GM23338 (cell line): ENCODE measurements at regions not wholly inside any gene's neighbourhood (a gene's known extent, or its start where the extent isn't known, plus 50 kb on each side); places are given as distances from the start of the nearest gene placed in this dataset.

ENCODE experiments used
- ATAC-seq: fragments of 200-7000 bp; cut with Tn5 transposase; 3 replicates; pipeline ENCODE4 v1.9.1; 2020
- DNase-seq: peaks from one replicate; pipeline ENCODE4 v3.0.0-alpha.2; 2015; ENCODE audit warnings: low spot score
- H2AFZ ChIP-seq: fragments of 200-600 bp; sonication (generic); 2 replicates; pipeline ENCODE4 v1.8.0; 2016; ENCODE audit warnings: antibody characterized with exemption, mild to moderate bottlenecking, moderate library complexity
- H3F3A ChIP-seq: fragments of 200-600 bp; sonication (generic); replicated peaks from 2 replicates; pipeline ENCODE4 v1.8.0; 2017; ENCODE audit warnings: antibody characterized with exemption, mixed run types, low read depth
- H3K27ac ChIP-seq: fragments of 200-600 bp; sonication (generic); 2 replicates; pipeline ENCODE4 v1.6.1; 2016; ENCODE audit warnings: low read depth
- H3K27me3 ChIP-seq: fragments of 200-600 bp; sonication (generic); 2 replicates; pipeline ENCODE4 v1.8.0; 2016; ENCODE audit warnings: mild to moderate bottlenecking, mixed run types, moderate library complexity; ENCODE audit not compliant: insufficient read depth
- H3K36me3 ChIP-seq: fragments of 200-600 bp; sonication (generic); 2 replicates; pipeline ENCODE4 v1.8.0; 2016; ENCODE audit warnings: mild to moderate bottlenecking; ENCODE audit not compliant: insufficient read depth
- H3K4me1 ChIP-seq: fragments of 200-600 bp; sonication (generic); 2 replicates; pipeline ENCODE4 v1.8.0; 2016; ENCODE audit warnings: mild to moderate bottlenecking, moderate library complexity; ENCODE audit not compliant: insufficient read depth
- H3K4me2 ChIP-seq: fragments of 200-600 bp; sonication (generic); 2 replicates; pipeline ENCODE4 v1.7.1; 2017; ENCODE audit warnings: mixed run types
- H3K4me3 ChIP-seq: fragments of 200-600 bp; sonication (generic); 2 replicates; pipeline ENCODE4 v1.6.1; 2016; ENCODE audit warnings: mixed run types
- H3K79me2 ChIP-seq: fragments of 200-600 bp; sonication (generic); replicated peaks from 2 replicates; pipeline ENCODE4 v1.8.0; 2017; ENCODE audit warnings: mild to moderate bottlenecking; ENCODE audit not compliant: insufficient read depth
- H3K9me2 ChIP-seq: fragments of 200-600 bp; sonication (generic); 2 replicates; pipeline ENCODE4 v1.8.0; 2017; ENCODE audit not compliant: insufficient read depth
- H4K20me1 ChIP-seq: fragments of 200-600 bp; sonication (generic); replicated peaks from 2 replicates; pipeline ENCODE4 v1.8.0; 2017; ENCODE audit warnings: mild to moderate bottlenecking; ENCODE audit not compliant: insufficient read depth
- H3K27ac Mint-ChIP-seq: 2 replicates; pipeline ENCODE4 v1.8.0; 2020; ENCODE audit warnings: inconsistent platforms, mild to moderate bottlenecking, moderate library complexity, mixed read lengths
- H3K27me3 Mint-ChIP-seq: 3 replicates; pipeline ENCODE4 v1.8.0; 2022; ENCODE audit warnings: low read depth, mild to moderate bottlenecking, moderate library complexity, mixed read lengths, inconsistent platforms; ENCODE audit not compliant: insufficient read depth, poor library complexity
- H3K36me3 Mint-ChIP-seq: 3 replicates; pipeline ENCODE4 v1.8.0; 2021; ENCODE audit warnings: low read depth, mild to moderate bottlenecking, inconsistent platforms, moderate library complexity, mixed read lengths
- H3K4me1 Mint-ChIP-seq: 3 replicates; pipeline ENCODE4 v1.8.0; 2020; ENCODE audit warnings: mild to moderate bottlenecking, inconsistent platforms, mixed read lengths
- H3K4me3 Mint-ChIP-seq: 3 replicates; pipeline ENCODE4 v1.8.0; 2021; ENCODE audit warnings: moderate library complexity, mild to moderate bottlenecking, inconsistent platforms, mixed read lengths
- H3K9me3 Mint-ChIP-seq: 3 replicates; pipeline ENCODE4 v1.8.0; 2020; ENCODE audit warnings: moderate library complexity, mild to moderate bottlenecking, inconsistent platforms, mixed read lengths
- CREB1 ChIP-seq: fragments of 250-450 bp; sonication (Bioruptor Pico); IDR thresholded peaks from 2 replicates; pipeline ENCODE4 v1.5.0; 2020; ENCODE audit warnings: low read depth, mild to moderate bottlenecking, moderate library complexity
- EZH2 ChIP-seq: fragments of 200-600 bp; sonication (generic); IDR thresholded peaks from one replicate; pipeline ENCODE4 v1.8.0; 2017; ENCODE audit warnings: antibody characterized with exemption, mild to moderate bottlenecking, low read depth; ENCODE audit not compliant: unreplicated experiment
- EZH2phosphoT487 ChIP-seq: fragments of 200-600 bp; sonication (generic); IDR thresholded peaks from one replicate; pipeline ENCODE4 v1.8.1; 2018; ENCODE audit warnings: antibody characterized with exemption; ENCODE audit not compliant: unreplicated experiment
- NANOG ChIP-seq: IDR thresholded peaks from 2 replicates; pipeline ENCODE4 v1.6.1; 2016; ENCODE audit warnings: antibody characterized with exemption, borderline replicate concordance
- POLR2AphosphoS5 ChIP-seq: IDR thresholded peaks from 2 replicates; pipeline ENCODE4 v1.6.1; 2016; ENCODE audit warnings: antibody characterized with exemption, low read depth
- STAT1 ChIP-seq: IDR thresholded peaks from one replicate; pipeline ENCODE4 v1.6.1; 2016; ENCODE audit warnings: antibody characterized with exemption; ENCODE audit not compliant: unreplicated experiment
- ZNF114 ChIP-seq: fragments of 250-450 bp; sonication (Bioruptor Pico); IDR thresholded peaks from 2 replicates; pipeline ENCODE4 v1.5.0; 2020; ENCODE audit warnings: mild to moderate bottlenecking, moderate library complexity
- TF ChIP-seq, protein P1 (sequence below): IDR thresholded peaks from one replicate; pipeline ENCODE4 v1.6.1; 2018; ENCODE audit warnings: antibody characterized with exemption; ENCODE audit not compliant: unreplicated experiment
- TF ChIP-seq, protein P2 (sequence below): IDR thresholded peaks from 2 replicates; pipeline ENCODE4 v1.6.1; 2016; ENCODE audit warnings: antibody characterized with exemption
- TF ChIP-seq, protein P3 (sequence below), 2 experiments: fragments of 200-600 bp in 1 of 2; sonication (generic) in 1 of 2; conservative IDR thresholded peaks; 2 replicates each; pipeline versions ENCODE4 v1.5.1 to v1.6.1; 2016 to 2017; ENCODE audit warnings: antibody characterized with exemption in 2 of 2, low read depth in 2 of 2, mild to moderate bottlenecking in 2 of 2, moderate library complexity in 1 of 2

DNA sequence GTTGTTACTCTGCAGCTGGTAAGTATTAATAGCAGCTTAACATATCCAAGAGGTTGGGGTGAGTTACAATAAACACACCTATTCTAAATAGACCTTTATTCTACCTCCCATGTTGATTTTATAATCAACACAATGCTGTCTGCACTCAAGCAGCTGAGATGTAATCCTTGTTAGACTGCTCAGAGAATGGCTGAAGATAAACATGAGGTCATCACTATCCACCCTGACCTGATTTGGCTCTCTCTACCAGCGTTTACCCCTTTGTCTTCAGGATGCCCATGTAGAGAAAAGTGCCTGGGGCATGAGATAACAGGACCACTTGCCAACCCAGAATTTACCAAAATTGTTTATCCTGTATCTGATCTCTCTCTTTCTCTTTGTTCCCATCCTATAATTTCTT is 220.7 kb upstream of the DEFB112 start (continued):
- TF ChIP-seq, protein P1, sequence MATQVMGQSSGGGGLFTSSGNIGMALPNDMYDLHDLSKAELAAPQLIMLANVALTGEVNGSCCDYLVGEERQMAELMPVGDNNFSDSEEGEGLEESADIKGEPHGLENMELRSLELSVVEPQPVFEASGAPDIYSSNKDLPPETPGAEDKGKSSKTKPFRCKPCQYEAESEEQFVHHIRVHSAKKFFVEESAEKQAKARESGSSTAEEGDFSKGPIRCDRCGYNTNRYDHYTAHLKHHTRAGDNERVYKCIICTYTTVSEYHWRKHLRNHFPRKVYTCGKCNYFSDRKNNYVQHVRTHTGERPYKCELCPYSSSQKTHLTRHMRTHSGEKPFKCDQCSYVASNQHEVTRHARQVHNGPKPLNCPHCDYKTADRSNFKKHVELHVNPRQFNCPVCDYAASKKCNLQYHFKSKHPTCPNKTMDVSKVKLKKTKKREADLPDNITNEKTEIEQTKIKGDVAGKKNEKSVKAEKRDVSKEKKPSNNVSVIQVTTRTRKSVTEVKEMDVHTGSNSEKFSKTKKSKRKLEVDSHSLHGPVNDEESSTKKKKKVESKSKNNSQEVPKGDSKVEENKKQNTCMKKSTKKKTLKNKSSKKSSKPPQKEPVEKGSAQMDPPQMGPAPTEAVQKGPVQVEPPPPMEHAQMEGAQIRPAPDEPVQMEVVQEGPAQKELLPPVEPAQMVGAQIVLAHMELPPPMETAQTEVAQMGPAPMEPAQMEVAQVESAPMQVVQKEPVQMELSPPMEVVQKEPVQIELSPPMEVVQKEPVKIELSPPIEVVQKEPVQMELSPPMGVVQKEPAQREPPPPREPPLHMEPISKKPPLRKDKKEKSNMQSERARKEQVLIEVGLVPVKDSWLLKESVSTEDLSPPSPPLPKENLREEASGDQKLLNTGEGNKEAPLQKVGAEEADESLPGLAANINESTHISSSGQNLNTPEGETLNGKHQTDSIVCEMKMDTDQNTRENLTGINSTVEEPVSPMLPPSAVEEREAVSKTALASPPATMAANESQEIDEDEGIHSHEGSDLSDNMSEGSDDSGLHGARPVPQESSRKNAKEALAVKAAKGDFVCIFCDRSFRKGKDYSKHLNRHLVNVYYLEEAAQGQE = no peak
- TF ChIP-seq STAT1 (no peak), EZH2phosphoT487 (no peak), ZNF114 (CRISPR knock-in tag) (no peak)
- TF ChIP-seq, protein P2, sequence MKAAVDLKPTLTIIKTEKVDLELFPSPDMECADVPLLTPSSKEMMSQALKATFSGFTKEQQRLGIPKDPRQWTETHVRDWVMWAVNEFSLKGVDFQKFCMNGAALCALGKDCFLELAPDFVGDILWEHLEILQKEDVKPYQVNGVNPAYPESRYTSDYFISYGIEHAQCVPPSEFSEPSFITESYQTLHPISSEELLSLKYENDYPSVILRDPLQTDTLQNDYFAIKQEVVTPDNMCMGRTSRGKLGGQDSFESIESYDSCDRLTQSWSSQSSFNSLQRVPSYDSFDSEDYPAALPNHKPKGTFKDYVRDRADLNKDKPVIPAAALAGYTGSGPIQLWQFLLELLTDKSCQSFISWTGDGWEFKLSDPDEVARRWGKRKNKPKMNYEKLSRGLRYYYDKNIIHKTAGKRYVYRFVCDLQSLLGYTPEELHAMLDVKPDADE = no peak
- TF ChIP-seq, protein P3, sequence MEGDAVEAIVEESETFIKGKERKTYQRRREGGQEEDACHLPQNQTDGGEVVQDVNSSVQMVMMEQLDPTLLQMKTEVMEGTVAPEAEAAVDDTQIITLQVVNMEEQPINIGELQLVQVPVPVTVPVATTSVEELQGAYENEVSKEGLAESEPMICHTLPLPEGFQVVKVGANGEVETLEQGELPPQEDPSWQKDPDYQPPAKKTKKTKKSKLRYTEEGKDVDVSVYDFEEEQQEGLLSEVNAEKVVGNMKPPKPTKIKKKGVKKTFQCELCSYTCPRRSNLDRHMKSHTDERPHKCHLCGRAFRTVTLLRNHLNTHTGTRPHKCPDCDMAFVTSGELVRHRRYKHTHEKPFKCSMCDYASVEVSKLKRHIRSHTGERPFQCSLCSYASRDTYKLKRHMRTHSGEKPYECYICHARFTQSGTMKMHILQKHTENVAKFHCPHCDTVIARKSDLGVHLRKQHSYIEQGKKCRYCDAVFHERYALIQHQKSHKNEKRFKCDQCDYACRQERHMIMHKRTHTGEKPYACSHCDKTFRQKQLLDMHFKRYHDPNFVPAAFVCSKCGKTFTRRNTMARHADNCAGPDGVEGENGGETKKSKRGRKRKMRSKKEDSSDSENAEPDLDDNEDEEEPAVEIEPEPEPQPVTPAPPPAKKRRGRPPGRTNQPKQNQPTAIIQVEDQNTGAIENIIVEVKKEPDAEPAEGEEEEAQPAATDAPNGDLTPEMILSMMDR (conservative IDR thresholded peaks at IDR 0.05; ENCODE audit: low read depth in 2 of 2) = no peak

DNA sequence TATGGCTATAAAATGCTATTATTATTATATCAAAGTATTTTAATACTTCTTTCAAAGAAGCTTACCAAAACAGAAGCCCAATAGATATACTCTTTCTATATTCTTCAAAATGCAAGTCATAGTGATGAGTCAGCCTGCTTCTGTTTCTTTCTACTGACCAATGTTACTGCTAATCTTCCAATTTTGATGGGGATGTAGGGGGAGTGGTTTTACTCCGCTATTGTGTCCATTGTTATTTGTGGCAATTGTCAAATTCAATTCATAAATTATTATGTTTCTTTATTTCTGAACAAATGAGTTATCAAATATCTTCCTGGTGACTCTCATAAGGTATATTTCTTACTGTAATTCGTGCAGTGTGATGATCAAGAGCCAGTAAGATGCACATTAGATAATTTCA is 221.5 kb upstream of the DEFB112 start:
- Mint-ChIP-seq H3K4me3 (no peak overlapping the region), H3K36me3 (no peaks in the 10 kb centered on the region), H3K9me3 (no peaks in the 10 kb centered on the region), H3K27me3 (no peaks in the 10 kb centered on the region), H3K27ac (no peak overlapping the region), H3K4me1 (peaks cover 3% of the 10 kb centered on the region; the same call in 1 of the 3 replicates)
- no peaks in the 10 kb centered on the region for H3K79me2 ChIP-seq
- H3K9me2 ChIP-seq = no peaks in the 10 kb centered on the region
- H3K27ac ChIP-seq = no peak overlapping the region
- H3K27me3 ChIP-seq = no peaks in the 10 kb centered on the region
- H2AFZ ChIP-seq = no peak overlapping the region
- no peak overlapping the region for H3K4me3 ChIP-seq
- no peaks in the 10 kb centered on the region for H4K20me1 ChIP-seq
- no peaks in the 10 kb centered on the region for H3F3A ChIP-seq
- ATAC-seq (no peak), DNase-seq (no peak)
- no peak overlapping the region for H3K4me2 ChIP-seq
- H3K4me1 ChIP-seq = no peaks in the 10 kb centered on the region
- no peaks in the 10 kb centered on the region for H3K36me3 ChIP-seq
- TF ChIP-seq NANOG (no peak), EZH2 (no peak), CREB1 (CRISPR knock-in tag) (no peak), POLR2AphosphoS5 (no peak), EZH2phosphoT487 (no peak), STAT1 (no peak)
- TF ChIP-seq, protein P1 = no peak
- TF ChIP-seq, protein P3 (conservative IDR thresholded peaks at IDR 0.05; ENCODE audit: low read depth in 2 of 2) = no peak
